Activated T-helper 1 cell treated with anti-CD3 and anti-CD28 coated beads, Interleukin-12 subunit alpha, Interleukin-12 subunit beta, Interleukin-2, Interleukin-4 antibody, amounts not matched to agents 30 ng/mL and 10 ng/mL and 1 ng/mL, durations not matched to agents 14 hours and 24 hours and 36 hours (primary cell): ENCODE measurements at regions not wholly inside any gene's neighbourhood (a gene's known extent, or its start where the extent isn't known, plus 50 kb on each side); places are given as distances from the start of the nearest gene placed in this dataset.

Source experiments
- DNase-seq: peaks from one replicate; pipeline ENCODE4 v3.0.0; 2021; ENCODE audit warnings: low spot score
- H3K27ac Mint-ChIP-seq: one replicate; pipeline ENCODE4 v1.8.0; 2021; ENCODE audit warnings: mild to moderate bottlenecking, mixed read lengths
- H3K27me3 Mint-ChIP-seq: one replicate; pipeline ENCODE4 v1.8.0; 2022; ENCODE audit warnings: mild to moderate bottlenecking, moderate library complexity, mixed read lengths; ENCODE audit not compliant: insufficient read depth
- H3K36me3 Mint-ChIP-seq: one replicate; pipeline ENCODE4 v1.8.0; 2021; ENCODE audit warnings: low read depth, mixed read lengths
- H3K4me1 Mint-ChIP-seq: one replicate; pipeline ENCODE4 v1.8.0; 2021; ENCODE audit warnings: low read depth, mixed read lengths
- H3K4me3 Mint-ChIP-seq: one replicate; pipeline ENCODE4 v1.8.0; 2021; ENCODE audit warnings: mild to moderate bottlenecking, moderate library complexity, mixed read lengths
- H3K9me3 Mint-ChIP-seq: one replicate; pipeline ENCODE4 v1.8.0; 2021; ENCODE audit warnings: mixed read lengths
- intact Hi-C: fragments of 100-400 bp; cut with micrococcal nuclease; formaldehyde crosslinking; loops from one replicate; pipeline ENCODE4 v1.15.1; 2024

DNA sequence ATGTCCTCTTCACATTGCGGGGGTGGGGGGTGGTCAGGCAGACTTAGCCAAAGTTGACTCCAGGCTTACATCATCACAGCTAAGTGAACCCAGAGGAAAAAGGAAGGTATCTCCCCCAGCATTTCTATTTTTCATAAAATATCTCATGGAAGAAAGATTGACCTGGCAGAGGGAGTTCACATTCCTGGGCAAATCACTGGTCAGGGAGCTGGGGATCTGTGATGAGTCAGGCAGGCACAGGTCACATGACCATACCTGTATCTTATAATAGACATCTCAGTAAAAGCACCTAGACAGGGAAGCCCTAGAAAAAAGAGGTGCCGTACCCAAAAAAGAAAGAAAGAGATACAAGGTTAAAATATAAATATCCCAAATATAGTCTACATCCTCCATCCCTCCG lies 57.3 kb upstream of the WWC1 start:
- Mint-ChIP-seq H3K4me1 (no peaks in the 10 kb centered on the region), H3K27ac (no peak overlapping the region), H3K27me3 (peaks cover 13% of the 10 kb centered on the region), H3K9me3 (peaks cover 9% of the 10 kb centered on the region), H3K4me3 (no peak overlapping the region), H3K36me3 (no peaks in the 10 kb centered on the region)
- no peak for DNase-seq
- intact Hi-C loops = no loop called here

DNA sequence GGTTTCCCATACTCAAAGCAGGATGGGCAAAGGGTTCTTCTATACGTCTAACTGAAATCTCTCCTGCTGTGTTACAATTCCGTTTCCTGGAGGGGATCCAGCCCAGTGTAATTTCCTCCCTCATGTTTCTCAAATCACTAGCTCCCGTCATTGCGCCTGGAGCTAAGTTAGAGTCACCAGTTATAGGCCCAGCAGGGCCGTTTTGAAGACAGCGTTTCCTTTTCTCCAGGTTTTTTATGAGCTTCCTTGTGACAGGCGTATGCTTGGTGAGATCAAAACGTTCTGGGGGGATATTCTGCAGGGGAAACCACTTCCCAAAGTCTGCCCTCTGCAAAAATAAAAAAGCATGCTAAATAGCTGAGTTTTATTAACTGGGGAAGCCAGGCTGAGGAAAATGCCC lies 53.0 kb upstream of the WWC1 start:
- Mint-ChIP-seq H3K27ac (no peak overlapping the region), H3K27me3 (peaks cover 2% of the 10 kb centered on the region), H3K9me3 (peaks cover 7% of the 10 kb centered on the region), H3K36me3 (no peaks in the 10 kb centered on the region), H3K4me1 (no peaks in the 10 kb centered on the region), H3K4me3 (no peak overlapping the region)
- intact Hi-C loops = no loop called here
- no peak for DNase-seq

DNA sequence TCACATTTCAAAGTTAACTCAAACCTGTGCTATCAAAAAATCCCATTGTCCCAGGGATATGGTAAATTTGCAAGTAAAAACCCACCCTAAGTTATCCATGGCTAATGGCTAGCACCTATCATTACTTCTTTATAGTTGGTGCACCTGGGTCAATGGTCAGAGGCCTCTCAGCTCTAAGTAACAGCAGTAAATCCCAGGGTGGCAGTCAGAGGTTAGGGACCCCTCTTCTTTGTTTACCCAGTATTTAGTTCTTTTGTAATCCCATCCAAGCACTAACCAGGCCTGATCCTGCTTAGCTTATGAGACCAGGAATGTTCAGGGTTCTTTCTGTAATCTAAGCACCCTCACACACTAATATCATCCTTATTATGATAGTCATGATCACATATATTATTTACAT lies 52.1 kb upstream of the WWC1 start:
- DNase-seq = no peak
- H3K4me1 Mint-ChIP-seq = no peaks in the 10 kb centered on the region
- H3K27ac Mint-ChIP-seq = no peak overlapping the region
- no peak overlapping the region for H3K4me3 Mint-ChIP-seq
- intact Hi-C loops = no loop called here
- peaks cover 2% of the 10 kb centered on the region for H3K27me3 Mint-ChIP-seq
- no peaks in the 10 kb centered on the region for H3K9me3 Mint-ChIP-seq
- no peaks in the 10 kb centered on the region for H3K36me3 Mint-ChIP-seq
